ENCODE measurements at regions not wholly inside any gene's neighbourhood (a gene's known extent, or its start where the extent isn't known, plus 50 kb on each side); places are given as distances from the start of the nearest gene placed in this dataset.

- peak; percentile 25 for DNase-seq
- in situ Hi-C loops (cut with HindIII; ENCODE audit: low pct_ligation_motif_present, low pct_unique_long_range_greater_than_20kb, low sequenced_read_pairs), result no loop called here
These were observed 505.5 kb upstream of the FAM98A start for GRCh38 chr2:34104601-34105000.

GRCh38 chr2:34103437-34103836 lies 504.3 kb upstream of the FAM98A start:
- no peak for DNase-seq
- in situ Hi-C loops (cut with HindIII; ENCODE audit: low pct_ligation_motif_present, low pct_unique_long_range_greater_than_20kb, low sequenced_read_pairs), result no loop called here

GRCh38 chr2:34102339-34102738 lies 503.2 kb upstream of the FAM98A start:
- in situ Hi-C loops (cut with HindIII; ENCODE audit: low pct_ligation_motif_present, low pct_unique_long_range_greater_than_20kb, low sequenced_read_pairs), result no loop called here
- no peak for DNase-seq

- in situ Hi-C loops (cut with HindIII; ENCODE audit: low pct_ligation_motif_present, low pct_unique_long_range_greater_than_20kb, low sequenced_read_pairs), result no loop called here
- DNase-seq, result no peak
These were observed 500.3 kb upstream of the FAM98A start for GRCh38 chr2:34099377-34099776.

- in situ Hi-C loops (cut with HindIII; ENCODE audit: low pct_ligation_motif_present, low pct_unique_long_range_greater_than_20kb, low sequenced_read_pairs), result no loop called here
- DNase-seq, result no peak
These were observed 499.2 kb upstream of the FAM98A start for GRCh38 chr2:34098256-34098655.

GRCh38 chr2:34096562-34097171 lies 497.6 kb upstream of the FAM98A start:
- in situ Hi-C loops (cut with HindIII; ENCODE audit: low pct_ligation_motif_present, low pct_unique_long_range_greater_than_20kb, low sequenced_read_pairs), result no loop called here
- DNase-seq, result peak; percentile 65

- DNase-seq, result no peak
- in situ Hi-C loops (cut with HindIII; ENCODE audit: low pct_ligation_motif_present, low pct_unique_long_range_greater_than_20kb, low sequenced_read_pairs), result no loop called here
These were observed 494.7 kb upstream of the FAM98A start for GRCh38 chr2:34093790-34094189.

GRCh38 chr2:34070196-34070595 lies 471.1 kb upstream of the FAM98A start:
- no peak for DNase-seq
- in situ Hi-C loops (cut with HindIII; ENCODE audit: low pct_ligation_motif_present, low pct_unique_long_range_greater_than_20kb, low sequenced_read_pairs), result no loop called here

- in situ Hi-C loops (cut with HindIII; ENCODE audit: low pct_ligation_motif_present, low pct_unique_long_range_greater_than_20kb, low sequenced_read_pairs), result no loop called here
- DNase-seq, result no peak
These were observed 470.5 kb upstream of the FAM98A start for GRCh38 chr2:34069604-34070003.

GRCh38 chr2:34050413-34050812 lies 451.3 kb upstream of the FAM98A start:
- DNase-seq, result no peak
- in situ Hi-C loops (cut with HindIII; ENCODE audit: low pct_ligation_motif_present, low pct_unique_long_range_greater_than_20kb, low sequenced_read_pairs), result no loop called here

- in situ Hi-C loops (cut with HindIII; ENCODE audit: low pct_ligation_motif_present, low pct_unique_long_range_greater_than_20kb, low sequenced_read_pairs), result no loop called here
- no peak for DNase-seq
These were observed 446.1 kb upstream of the FAM98A start for GRCh38 chr2:34045101-34045655.

- in situ Hi-C loops (cut with HindIII; ENCODE audit: low pct_ligation_motif_present, low pct_unique_long_range_greater_than_20kb, low sequenced_read_pairs), result no loop called here
- no peak for DNase-seq
These were observed 438.8 kb upstream of the FAM98A start for GRCh38 chr2:34037886-34038285.

- in situ Hi-C loops (cut with HindIII; ENCODE audit: low pct_ligation_motif_present, low pct_unique_long_range_greater_than_20kb, low sequenced_read_pairs), result no loop called here
- DNase-seq, result no peak
These were observed 438.1 kb upstream of the FAM98A start for GRCh38 chr2:34037157-34037556.

- DNase-seq, result no peak
- in situ Hi-C loops (cut with HindIII; ENCODE audit: low pct_ligation_motif_present, low pct_unique_long_range_greater_than_20kb, low sequenced_read_pairs), result no loop called here
These were observed 432.0 kb upstream of the FAM98A start for GRCh38 chr2:34031097-34031496.

GRCh38 chr2:34030273-34030672 lies 431.2 kb upstream of the FAM98A start:
- in situ Hi-C loops (cut with HindIII; ENCODE audit: low pct_ligation_motif_present, low pct_unique_long_range_greater_than_20kb, low sequenced_read_pairs), result no loop called here
- no peak for DNase-seq

- DNase-seq, result no peak
- in situ Hi-C loops (cut with HindIII; ENCODE audit: low pct_ligation_motif_present, low pct_unique_long_range_greater_than_20kb, low sequenced_read_pairs), result no loop called here
These were observed 430.0 kb upstream of the FAM98A start for GRCh38 chr2:34029073-34029472.

GRCh38 chr2:34025196-34025595 lies 426.1 kb upstream of the FAM98A start:
- DNase-seq, result no peak
- in situ Hi-C loops (cut with HindIII; ENCODE audit: low pct_ligation_motif_present, low pct_unique_long_range_greater_than_20kb, low sequenced_read_pairs), result no loop called here

- peak; percentile 72 for DNase-seq
- in situ Hi-C loops (cut with HindIII; ENCODE audit: low pct_ligation_motif_present, low pct_unique_long_range_greater_than_20kb, low sequenced_read_pairs), result no loop called here
These were observed 413.7 kb upstream of the FAM98A start for GRCh38 chr2:34012715-34013302.

GRCh38 chr2:34011684-34012083 lies 412.6 kb upstream of the FAM98A start:
- in situ Hi-C loops (cut with HindIII; ENCODE audit: low pct_ligation_motif_present, low pct_unique_long_range_greater_than_20kb, low sequenced_read_pairs), result no loop called here

GRCh38 chr2:34005901-34006300 lies 406.8 kb upstream of the FAM98A start:
- DNase-seq, result no peak

More at GRCh38 chr2:34011684-34012083, 412.6 kb upstream of the FAM98A start:
- DNase-seq, result no peak

More at GRCh38 chr2:34005901-34006300, 406.8 kb upstream of the FAM98A start:
- in situ Hi-C loops (cut with HindIII; ENCODE audit: low pct_ligation_motif_present, low pct_unique_long_range_greater_than_20kb, low sequenced_read_pairs), result no loop called here
